ENCODE measurements at regions not wholly inside any gene's neighbourhood (a gene's known extent, or its start where the extent isn't known, plus 50 kb on each side); places are given as distances from the start of the nearest gene placed in this dataset.

DNA sequence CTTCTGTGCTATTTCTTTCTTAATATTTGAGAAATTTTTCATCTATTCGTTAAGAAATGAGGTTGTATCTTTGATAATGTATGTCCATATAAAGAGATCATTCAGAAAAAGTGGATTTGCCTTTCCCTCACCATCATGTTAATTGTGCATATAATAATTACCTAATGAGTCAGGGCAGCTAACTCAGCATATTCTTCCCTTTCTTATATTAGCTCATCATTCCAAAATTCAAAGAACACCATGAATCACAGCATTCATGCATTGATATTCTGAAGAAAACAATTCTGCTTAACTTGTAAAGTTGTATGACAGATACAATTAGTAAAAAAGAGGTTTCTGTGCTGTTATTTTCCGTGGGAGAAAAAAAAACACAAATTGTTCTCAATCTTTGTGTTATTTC lies 630.6 kb downstream of the TLE1 start:
- no peak overlapping the region for H3K4me3 ChIP-seq (ENCODE audit: low read depth, low read length)
- H3K36me3 ChIP-seq (ENCODE audit: control insufficient read depth, insufficient read depth, low read length), result no peaks in the 10 kb centered on the region
- no peaks in the 10 kb centered on the region for H3K27me3 ChIP-seq (ENCODE audit: control insufficient read depth, insufficient read depth, low read length)
- TF ChIP-seq, protein P1, sequence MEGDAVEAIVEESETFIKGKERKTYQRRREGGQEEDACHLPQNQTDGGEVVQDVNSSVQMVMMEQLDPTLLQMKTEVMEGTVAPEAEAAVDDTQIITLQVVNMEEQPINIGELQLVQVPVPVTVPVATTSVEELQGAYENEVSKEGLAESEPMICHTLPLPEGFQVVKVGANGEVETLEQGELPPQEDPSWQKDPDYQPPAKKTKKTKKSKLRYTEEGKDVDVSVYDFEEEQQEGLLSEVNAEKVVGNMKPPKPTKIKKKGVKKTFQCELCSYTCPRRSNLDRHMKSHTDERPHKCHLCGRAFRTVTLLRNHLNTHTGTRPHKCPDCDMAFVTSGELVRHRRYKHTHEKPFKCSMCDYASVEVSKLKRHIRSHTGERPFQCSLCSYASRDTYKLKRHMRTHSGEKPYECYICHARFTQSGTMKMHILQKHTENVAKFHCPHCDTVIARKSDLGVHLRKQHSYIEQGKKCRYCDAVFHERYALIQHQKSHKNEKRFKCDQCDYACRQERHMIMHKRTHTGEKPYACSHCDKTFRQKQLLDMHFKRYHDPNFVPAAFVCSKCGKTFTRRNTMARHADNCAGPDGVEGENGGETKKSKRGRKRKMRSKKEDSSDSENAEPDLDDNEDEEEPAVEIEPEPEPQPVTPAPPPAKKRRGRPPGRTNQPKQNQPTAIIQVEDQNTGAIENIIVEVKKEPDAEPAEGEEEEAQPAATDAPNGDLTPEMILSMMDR (IDR thresholded peaks at IDR 0.05; ENCODE audit: insufficient read depth, low read length, poor library complexity, severe bottlenecking), result no peak
- DNase-seq (ENCODE audit: low read depth), result no peak

DNA sequence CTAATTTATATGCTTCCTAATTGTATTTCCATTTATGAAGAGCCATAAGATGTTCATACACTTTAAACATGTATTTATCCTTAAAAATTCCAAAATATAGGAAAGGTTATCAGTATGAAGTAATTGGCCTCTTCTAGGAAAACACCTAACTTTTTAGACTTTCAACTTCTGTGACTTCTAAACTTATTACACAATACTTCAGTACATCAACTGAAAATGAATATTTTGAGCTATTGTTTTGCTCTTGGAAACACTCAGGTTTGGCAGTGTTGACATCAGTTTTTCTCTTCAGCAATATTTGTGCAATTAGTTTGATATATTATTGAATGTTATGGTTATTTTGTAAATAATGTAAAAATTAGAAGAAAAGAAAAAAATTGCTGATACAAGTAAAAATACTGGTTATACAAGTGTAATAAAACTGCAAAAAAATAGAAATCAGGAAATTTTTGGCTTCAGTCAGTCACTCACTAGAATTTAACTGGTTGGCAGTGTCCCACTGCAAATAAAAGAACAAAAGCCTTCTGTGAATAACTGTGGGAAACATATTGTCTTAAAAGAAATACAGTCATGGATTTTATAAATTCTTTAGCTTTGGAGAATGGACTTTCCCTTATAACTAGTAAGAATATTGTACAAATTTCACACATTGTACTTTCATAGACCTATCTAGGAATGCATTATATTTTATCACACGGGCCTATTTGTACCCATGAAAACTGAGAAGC lies 635.9 kb downstream of the TLE1 start:
- Histone ChIP-seq H3K36me3 (ENCODE audit: control insufficient read depth, insufficient read depth, low read length) (no peaks in the 10 kb centered on the region), H3K27me3 (ENCODE audit: control insufficient read depth, insufficient read depth, low read length) (no peaks in the 10 kb centered on the region), H3K4me3 (ENCODE audit: low read depth, low read length) (no peak overlapping the region)
- TF ChIP-seq, protein P1 (IDR thresholded peaks at IDR 0.05; ENCODE audit: insufficient read depth, low read length, poor library complexity, severe bottlenecking), result no peak
- no peak for DNase-seq (ENCODE audit: low read depth)

DNA sequence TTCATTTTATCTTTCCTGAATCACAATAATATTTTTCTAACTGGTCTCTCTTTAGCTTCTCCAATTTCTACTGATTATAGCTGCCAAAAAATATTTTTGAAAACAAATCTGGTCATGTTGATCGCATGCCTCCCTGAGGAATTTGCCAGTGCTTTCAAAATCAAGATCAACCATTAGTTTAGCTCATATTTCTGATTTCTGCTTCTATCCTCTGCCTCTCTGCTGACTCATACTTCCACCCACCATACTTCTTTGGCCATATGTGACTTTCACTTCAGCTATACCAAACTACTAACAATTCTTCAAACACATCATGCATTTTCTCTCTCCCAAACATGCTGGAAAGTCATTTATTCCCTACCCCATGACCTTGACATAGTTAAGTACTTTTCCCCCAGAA lies 636.5 kb downstream of the TLE1 start:
- TF ChIP-seq, protein P1 (IDR thresholded peaks at IDR 0.05; ENCODE audit: insufficient read depth, low read length, poor library complexity, severe bottlenecking), result no peak
- DNase-seq (ENCODE audit: low read depth), result no peak
- Histone ChIP-seq H3K4me3 (ENCODE audit: low read depth, low read length) (no peak overlapping the region), H3K27me3 (ENCODE audit: control insufficient read depth, insufficient read depth, low read length) (no peaks in the 10 kb centered on the region), H3K36me3 (ENCODE audit: control insufficient read depth, insufficient read depth, low read length) (no peaks in the 10 kb centered on the region)

DNA sequence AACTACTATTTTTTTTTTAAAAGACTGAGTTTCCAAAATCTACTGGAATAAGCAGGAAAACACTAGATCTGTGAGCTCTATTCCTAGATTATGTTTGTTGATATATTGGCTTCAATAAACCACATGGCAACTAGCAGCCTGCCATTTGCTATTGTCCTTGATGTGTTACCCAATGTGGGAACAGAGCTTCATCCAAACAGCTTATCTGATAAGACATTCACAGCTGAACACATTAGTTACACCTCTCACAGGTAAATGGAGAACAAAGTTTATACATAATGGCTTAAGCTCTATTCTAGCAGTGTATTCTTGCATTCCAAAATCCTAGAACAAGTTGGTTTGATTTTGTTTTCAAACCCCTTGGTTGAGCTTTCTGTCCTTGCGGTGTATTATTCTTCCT lies 642.1 kb downstream of the TLE1 start:
- Histone ChIP-seq H3K4me3 (ENCODE audit: low read depth, low read length) (no peak overlapping the region), H3K36me3 (ENCODE audit: control insufficient read depth, insufficient read depth, low read length) (no peaks in the 10 kb centered on the region), H3K27me3 (ENCODE audit: control insufficient read depth, insufficient read depth, low read length) (no peaks in the 10 kb centered on the region)
- no peak for DNase-seq (ENCODE audit: low read depth)
- TF ChIP-seq, protein P1 (IDR thresholded peaks at IDR 0.05; ENCODE audit: insufficient read depth, low read length, poor library complexity, severe bottlenecking), result no peak

DNA sequence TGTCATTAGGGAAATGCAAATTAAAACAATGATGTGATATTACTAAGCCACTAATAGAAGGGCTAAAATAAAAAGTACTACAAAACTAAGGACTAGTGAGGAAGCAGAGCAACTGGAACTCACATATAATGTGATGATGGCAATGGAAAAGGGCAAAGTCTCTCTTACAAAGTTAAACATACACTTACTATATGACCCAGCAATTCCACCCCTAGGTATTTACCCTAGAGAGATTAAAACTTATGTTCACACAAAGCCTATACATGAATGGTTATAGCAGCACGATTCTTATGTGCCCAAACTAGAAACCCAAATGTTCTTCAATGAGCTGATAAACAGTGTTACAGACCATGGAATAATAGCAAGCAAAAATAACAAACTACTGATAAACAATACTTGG lies 643.7 kb downstream of the TLE1 start:
- no peak overlapping the region for H3K4me3 ChIP-seq (ENCODE audit: low read depth, low read length)

More for the DNA sequence above, 643.7 kb downstream of the TLE1 start:
- DNase-seq (ENCODE audit: low read depth), result no peak
- TF ChIP-seq, protein P1 (IDR thresholded peaks at IDR 0.05; ENCODE audit: insufficient read depth, low read length, poor library complexity, severe bottlenecking), result no peak
- no peaks in the 10 kb centered on the region for H3K36me3 ChIP-seq (ENCODE audit: control insufficient read depth, insufficient read depth, low read length)
- H3K27me3 ChIP-seq (ENCODE audit: control insufficient read depth, insufficient read depth, low read length), result no peaks in the 10 kb centered on the region

Measured in kidney epithelial cell (primary cell).